Spleen (tissue), 7 donors: ENCODE measurements at regions not wholly inside any gene's neighbourhood (a gene's known extent, or its start where the extent isn't known, plus 50 kb on each side); places are given as distances from the start of the nearest gene placed in this dataset.

Source experiments
- POLR2A ChIP-seq, 3 donors: fragments of 450-650 bp; IDR thresholded peaks; one replicate each; pipeline ENCODE4 v1.5.1; 2017; ENCODE audit warnings: antibody characterized with exemption in 3 of 3, mild to moderate bottlenecking in 1 of 3
- POLR2AphosphoS5 ChIP-seq, 3 donors: sonication (generic); formaldehyde crosslinking; IDR thresholded peaks; one replicate each; pipeline ENCODE4 v1.5.1; 2017; ENCODE audit warnings: antibody characterized with exemption in 3 of 3
- TF ChIP-seq, protein P1 (sequence below), 11 experiments: fragments of 200-600 bp in 7 of 11; fragments of 450-650 bp in 4 of 11; sonication (generic) in 4 of 11; IDR thresholded peaks in 8 of 11; conservative IDR thresholded peaks in 3 of 11; 1 replicate in 7 of 11; 2 replicates in 4 of 11; pipeline versions ENCODE4 v1.4.0 to v1.8.0; 2016 to 2021; ENCODE audit warnings: antibody characterized with exemption in 11 of 11, inconsistent platforms in 4 of 11, mild to moderate bottlenecking in 1 of 11
- donor health status: DM: no; HTN: no; CAD: no; lungs with moderate emphysema.
- donor health status: DM: no; HTN: no; CAD: no.
- donor health status: DM: no; HTN: no; CAD: no.

DNA sequence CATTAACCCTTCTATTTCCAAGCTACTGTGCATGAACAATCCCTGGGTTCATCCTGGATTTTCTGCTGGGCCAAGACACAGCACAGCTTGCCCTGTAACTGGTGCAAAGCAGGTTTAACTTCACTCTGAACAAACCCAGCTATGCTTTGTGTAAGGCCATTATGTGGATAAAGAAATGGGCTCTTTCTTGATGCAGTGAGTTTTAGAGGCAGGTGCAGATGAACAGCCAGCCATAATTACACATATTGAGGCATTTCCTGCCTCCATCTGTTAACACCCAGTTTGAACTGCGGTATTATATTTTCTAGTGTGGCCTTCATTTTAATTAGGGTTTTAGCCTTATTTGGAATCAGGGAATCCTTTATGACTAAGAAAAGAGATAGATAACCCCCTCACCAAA lies 68.7 kb upstream of the ARX start:
- TF ChIP-seq, protein P1, sequence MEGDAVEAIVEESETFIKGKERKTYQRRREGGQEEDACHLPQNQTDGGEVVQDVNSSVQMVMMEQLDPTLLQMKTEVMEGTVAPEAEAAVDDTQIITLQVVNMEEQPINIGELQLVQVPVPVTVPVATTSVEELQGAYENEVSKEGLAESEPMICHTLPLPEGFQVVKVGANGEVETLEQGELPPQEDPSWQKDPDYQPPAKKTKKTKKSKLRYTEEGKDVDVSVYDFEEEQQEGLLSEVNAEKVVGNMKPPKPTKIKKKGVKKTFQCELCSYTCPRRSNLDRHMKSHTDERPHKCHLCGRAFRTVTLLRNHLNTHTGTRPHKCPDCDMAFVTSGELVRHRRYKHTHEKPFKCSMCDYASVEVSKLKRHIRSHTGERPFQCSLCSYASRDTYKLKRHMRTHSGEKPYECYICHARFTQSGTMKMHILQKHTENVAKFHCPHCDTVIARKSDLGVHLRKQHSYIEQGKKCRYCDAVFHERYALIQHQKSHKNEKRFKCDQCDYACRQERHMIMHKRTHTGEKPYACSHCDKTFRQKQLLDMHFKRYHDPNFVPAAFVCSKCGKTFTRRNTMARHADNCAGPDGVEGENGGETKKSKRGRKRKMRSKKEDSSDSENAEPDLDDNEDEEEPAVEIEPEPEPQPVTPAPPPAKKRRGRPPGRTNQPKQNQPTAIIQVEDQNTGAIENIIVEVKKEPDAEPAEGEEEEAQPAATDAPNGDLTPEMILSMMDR (IDR thresholded peaks at IDR 0.05 in 8 of 11, conservative IDR thresholded peaks at IDR 0.05 in 3 of 11) = no peak
- TF ChIP-seq POLR2AphosphoS5 (IDR thresholded peaks at IDR 0.05) (no peak), POLR2A (IDR thresholded peaks at IDR 0.05) (no peak)
